NCI-H1436 treated with DMSO at 0.1 percent for 48 hours (cell line): ENCODE measurements at regions not wholly inside any gene's neighbourhood (a gene's known extent, or its start where the extent isn't known, plus 50 kb on each side); places are given as distances from the start of the nearest gene placed in this dataset.
"Not testable (repeated sequence)": the region's sequence is repeated elsewhere in the genome, so short reads cannot be mapped to it uniquely, and the experiment has no call there.

Experiments used
- DNase-seq: peaks from one replicate; lab custom pipeline; 2025; lab: John Stamatoyannopoulos, UW

DNA sequence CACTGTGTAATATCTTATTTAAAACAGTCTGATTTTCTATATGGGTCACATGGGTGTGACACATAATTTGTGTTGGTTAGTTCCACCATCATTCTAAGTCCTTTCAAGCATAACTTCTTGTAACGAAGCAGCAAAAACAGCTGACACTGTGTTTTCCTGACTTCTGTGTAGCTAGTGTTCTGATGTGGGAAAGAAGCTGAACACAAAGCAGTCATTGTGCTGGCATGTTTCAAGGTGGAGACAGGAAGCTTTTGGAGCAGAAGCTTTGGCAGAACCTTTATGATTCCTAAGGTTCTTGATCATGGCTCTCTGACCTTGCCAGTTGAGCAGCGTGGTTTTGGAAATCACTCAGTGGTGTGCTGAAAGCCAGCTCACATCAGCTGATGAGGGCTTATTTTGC lies 351.7 kb upstream of the MDGA2 start:
- no peak for DNase-seq

DNA sequence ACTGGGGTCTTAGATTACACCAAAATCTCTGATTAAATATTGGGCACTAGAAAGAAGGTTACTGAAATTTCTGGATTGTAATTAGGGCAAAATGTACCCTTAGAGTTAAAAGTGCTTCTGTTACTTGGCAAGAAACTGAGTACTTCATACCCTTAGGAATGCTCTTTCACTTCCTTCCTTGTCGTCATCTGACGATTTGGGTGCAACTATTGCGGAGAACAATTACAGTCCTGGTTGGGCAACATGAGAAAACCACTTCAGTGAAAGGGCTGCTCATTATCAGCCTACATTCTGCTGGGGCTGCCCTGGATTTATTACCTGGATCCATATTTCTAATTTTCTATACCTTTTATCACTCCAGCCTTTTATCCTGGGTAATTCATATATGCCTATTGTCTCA lies 348.5 kb upstream of the MDGA2 start:
- DNase-seq: no peak

DNA sequence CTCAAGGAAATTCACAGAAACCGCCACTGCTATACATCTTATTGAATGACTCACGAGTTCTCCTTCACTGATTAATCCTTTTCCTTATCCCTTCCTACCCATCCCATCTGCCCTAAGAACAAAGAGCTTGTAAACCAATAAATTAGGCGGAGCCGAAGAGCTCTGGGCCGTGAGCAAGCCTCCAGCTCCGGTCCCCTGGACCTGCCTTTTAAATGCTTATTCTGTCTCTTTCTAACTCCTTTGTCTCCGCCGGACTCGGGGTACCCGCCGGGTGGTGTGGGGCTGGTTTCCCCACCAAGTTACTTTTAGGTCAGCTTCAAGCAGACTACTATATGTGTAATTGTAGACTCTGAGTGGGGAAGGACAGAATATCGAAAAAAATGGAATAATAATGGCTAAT lies 336.1 kb upstream of the MDGA2 start:
- not testable (repeated sequence) for DNase-seq

DNA sequence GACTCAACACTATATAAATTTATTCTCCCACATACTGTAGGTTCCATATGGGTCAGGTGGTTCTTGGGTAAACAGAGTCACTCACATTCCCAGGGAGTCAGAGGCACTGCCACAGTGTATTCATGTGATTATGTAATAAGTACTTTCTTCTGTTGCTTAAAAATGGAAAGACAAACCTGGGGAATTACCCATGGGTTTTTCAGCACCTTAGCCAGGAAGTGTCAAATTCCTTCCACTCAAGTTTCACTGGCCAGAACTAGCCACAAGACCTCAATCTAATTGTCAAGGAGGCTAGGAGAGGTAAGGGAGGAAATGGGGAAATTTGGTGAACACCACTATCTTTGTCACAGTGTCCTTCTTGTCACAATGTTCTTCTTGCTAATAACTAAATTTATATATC lies 333.2 kb upstream of the MDGA2 start:
- DNase-seq: no peak

DNA sequence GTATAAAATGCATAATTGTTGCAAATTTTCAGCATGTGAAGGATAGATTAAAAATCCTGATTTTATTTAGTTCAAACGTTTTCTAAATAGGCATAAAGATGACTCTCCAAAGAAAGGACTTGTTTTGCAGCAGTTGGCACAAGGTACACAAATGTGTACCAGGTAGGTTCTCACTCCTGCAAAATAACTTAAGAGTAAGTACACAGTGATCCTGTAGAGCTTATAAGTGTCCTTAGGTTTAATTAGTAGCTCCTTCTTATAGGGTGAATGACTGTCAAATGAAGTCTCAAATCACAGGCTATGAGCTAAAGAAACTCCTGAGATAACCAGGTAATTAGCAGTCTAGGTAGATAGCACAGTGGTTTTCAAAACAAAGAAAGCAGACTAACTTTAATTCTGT lies 330.6 kb upstream of the MDGA2 start:
- no peak for DNase-seq

DNA sequence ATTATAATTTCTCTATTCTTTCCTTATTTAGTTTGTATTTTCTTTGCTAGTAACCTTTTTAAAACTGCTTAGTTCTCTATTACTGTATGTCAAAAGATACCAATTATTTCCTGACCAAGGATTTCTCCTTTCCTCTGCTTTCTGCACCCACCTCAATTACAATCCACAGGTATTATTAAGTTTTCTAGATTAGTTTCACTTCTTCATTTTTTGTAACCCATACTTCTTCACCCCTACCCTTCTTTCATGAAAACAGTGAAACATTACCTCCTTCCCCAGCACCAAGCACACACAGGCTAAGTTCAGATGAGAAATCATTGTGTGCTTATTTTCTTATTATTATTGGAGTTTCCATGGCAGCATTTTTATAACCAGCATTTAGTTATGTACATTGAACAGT lies 318.5 kb upstream of the MDGA2 start:
- no peak for DNase-seq

DNA sequence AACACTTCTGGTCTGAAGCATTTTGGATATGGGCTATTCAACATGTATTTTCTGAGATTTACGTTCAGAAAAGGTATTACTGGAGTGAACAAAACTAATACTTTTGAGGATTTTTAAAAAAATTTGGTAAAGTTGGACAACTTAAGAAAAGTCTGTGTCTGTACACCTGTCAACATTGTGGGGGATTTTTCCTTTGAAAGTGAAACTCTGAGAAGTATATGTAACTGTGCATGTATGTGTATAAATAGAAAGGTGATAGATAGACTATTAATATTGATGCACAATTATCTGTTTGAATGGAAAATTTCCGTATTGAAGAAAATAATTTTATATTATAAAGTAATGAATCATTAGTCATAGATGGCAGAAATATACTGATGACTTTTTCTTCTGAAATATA lies 312.8 kb upstream of the MDGA2 start:
- no peak for DNase-seq

DNA sequence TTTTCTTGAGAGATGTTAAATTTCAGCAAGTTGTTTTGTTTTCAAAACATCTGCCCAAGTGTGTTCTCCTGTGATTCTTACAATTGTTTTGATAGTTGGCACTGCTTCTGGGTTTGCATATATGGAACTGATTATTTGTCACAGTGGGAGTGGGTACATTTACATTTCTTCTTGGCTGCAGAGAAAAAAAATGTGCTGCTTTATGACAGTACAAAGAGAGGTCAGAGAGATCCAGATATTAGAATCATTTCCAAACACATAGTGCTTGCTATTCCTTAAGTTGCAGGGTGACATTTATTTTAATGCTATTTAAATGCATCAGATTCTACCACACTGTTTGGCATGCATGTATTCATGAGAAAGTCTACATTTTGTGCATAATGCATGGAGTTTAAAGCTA lies 303.5 kb upstream of the MDGA2 start:
- DNase-seq: no peak

DNA sequence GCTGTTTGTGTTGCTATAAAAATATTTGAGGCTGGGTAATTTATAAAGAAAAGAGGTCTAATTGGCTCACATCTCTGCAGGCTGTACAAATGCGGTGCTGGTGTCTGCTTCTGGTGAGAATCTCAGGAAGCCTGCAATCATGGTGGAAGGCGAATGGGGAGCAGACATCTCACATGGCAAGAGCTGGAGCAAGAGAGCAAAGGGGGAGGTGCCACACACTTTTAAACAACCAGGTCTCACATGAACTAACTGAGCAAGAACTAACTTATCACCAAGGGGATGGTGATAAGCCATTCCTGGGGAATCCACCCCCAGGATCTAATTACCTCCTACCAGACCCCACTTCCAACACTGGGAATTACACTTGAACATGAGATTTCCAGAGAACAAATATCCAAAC lies 300.7 kb upstream of the MDGA2 start:
- no peak for DNase-seq

DNA sequence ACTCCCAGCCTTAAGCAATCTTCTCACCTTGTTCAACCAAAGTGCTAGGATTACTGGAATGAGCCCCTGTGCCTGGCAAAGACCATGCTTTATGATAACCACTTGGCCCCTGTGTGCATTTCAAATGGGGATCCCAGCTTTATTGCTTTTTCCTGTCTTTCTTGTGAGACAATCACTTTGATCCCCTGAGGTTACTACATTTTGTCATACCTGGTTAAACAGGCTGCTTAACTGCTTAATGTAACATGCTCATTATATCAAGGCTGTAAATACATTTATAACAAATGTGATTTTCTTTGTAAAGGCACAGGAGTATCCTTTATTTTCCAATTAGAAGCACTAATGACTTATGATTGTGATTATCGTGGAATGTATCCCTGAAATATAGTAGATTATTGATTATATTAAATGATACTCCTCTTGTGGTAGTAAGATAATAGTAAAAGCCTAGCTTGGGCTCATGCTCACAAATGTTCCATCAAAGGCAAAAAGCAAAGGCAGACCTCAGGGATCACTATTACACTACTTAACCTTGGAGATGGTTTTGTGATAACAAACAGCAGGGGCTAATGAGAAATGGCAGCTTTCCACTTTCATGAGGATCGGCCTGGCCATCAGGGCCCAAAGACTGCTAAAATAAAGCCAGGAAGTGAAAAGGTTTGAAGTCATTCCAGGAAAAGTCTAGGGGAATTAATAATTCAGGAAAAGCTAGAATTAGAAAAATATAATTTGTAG lies 290.8 kb upstream of the MDGA2 start:
- no peak for DNase-seq

DNA sequence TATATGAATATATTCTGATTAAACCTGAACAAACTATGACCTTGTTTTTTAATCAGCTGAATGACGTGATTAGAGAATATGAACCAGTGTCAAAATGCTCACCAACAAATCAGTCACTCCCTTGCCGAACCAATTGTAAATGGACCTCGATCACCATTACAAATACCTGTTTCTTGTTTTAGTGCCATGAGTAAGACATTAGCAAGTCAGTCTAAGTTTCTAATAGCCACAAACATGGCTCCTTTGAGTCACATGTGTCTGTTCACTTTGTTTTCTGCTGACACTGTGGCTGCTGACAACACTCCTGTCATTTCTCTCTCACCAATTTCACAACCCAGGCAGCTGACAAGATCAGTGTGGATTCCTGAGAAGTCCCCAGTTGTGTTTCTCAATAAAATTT lies 286.2 kb upstream of the MDGA2 start:
- no peak for DNase-seq

DNA sequence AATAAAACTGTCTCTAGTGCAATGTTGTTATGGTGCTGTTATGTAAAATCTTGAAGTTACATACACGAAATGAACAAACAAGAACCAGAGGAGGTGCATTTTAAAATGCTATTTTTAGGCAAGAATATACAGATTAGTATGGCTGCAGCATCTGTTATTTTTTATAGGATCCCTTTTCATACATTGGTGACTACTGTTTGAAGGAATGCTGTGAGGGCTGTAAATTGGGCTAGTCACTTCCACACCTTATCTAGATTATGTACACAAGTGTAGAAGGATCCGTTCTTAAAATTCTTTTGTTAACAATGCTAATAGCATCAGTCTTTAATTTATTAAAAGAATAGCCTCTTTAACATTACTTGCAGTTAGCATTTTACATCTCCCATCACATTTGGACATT lies 284.3 kb upstream of the MDGA2 start:
- DNase-seq: no peak

DNA sequence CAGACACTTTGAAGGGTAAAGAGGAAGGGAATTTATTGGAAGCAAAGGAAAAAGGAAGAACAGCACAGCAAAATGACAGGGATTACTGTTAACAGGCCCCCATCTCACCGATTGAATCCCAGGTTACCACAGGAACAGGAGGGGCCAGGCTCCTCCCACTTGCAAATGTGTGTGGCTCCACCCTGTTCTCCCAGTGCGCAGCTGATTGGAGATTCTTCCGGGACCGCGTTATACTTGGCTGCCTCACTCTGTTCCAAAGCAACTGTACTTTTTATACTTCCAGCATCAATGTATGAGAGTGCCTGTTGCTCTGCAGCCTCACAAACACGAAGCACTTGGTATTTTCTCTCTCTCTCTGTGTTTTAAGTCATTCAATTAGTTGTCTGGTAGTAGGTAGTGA lies 273.6 kb upstream of the MDGA2 start:
- DNase-seq: no peak

DNA sequence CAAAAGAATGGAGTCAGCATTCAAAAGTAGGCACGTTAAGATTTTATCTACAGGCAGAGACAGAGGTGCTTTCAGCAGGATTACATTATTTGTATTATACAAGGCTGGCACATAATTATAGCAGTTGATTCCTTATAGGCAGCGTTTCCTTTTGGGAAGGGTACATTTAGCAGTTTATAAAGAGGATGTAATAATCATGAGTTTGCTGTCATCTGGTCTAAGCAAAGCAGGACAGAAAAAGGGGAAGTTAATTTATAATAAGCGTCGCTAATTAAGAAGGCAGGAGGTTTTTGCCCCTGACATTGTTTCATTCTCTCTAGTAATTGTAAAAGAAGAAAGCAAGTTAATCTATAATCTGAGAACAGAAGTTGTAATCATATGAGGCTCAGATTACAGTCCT lies 259.9 kb upstream of the MDGA2 start:
- DNase-seq: no peak

DNA sequence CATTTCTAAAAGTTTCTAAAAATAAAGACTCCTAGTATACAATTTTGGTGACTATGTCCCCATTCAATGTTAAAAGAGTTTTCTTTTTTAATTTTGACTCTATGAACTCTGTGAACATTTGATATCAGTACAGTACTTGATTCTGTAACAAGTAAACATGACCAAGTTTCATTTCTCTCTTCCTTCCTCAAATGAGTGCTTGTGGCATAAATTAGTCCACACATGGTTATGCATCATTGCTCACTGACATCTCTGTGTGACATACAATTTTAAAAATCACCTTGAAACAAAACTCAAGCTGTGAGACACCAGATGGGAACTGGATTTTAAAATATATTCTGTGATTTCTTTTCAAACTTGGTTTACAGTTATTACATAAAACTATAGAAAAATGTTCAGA lies 253.9 kb upstream of the MDGA2 start:
- no peak for DNase-seq

DNA sequence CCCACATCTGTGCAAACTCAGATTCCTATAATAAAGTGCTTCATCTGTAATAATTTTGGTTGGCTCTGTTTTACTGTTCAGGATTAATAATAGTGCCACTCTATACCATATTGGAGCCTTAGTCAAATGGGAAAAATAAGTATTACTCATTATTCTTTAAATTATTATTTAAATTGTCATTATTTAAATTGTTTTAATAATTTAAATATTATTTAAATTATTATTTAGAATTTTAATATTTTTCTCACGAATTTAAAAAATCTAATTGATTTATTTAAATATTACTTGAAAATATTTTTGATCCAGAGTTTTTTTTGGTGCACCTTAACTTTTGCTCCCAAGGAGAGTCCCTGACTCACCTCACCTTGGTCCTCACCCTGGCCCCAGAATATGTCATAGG lies 245.7 kb upstream of the MDGA2 start:
- DNase-seq: no peak

DNA sequence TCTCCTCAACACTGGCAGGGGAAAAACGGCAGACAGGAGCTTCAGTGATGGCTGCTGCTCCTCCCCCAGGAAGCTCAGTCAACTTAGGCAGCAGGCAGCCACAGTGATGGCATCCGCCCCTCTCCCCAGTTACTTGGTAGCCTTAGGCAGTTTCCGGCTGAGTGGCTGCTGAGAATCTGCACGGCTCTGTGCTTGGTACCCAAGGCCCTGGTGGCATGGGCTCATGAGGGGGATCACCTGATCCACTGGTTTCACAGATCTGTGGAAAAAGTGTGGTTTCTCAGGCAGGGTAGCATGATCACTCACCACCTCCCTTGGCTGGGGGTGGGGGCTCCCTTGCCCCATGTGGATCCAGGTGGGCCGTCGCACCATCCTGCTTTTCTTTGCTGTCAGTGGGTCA lies 244.6 kb upstream of the MDGA2 start:
- no peak for DNase-seq

DNA sequence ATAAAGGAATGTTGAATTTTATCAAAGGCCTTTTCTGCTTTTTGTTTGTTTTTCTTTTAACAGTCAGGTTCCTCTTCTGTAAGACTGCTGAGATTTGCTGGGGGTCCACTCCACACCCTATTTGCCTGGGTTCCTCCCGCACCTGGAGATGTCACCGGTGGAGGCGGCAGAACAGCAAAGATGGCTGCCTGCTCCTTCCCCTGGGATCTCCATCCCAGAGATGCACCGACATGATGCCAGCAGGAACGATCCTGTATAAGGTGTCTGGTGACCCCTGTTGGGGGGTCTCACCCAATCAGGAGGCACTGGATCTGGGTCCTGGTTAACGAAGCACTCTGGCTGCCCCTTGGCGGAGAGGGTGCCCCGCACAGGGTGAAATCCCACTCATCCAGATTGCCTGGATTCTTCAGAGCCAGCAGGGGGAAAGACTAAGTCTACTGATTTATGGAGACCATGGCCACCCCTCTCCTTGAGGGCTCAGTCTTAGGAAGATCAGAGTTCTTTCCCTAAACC lies 244.0 kb upstream of the MDGA2 start:
- DNase-seq: no peak

DNA sequence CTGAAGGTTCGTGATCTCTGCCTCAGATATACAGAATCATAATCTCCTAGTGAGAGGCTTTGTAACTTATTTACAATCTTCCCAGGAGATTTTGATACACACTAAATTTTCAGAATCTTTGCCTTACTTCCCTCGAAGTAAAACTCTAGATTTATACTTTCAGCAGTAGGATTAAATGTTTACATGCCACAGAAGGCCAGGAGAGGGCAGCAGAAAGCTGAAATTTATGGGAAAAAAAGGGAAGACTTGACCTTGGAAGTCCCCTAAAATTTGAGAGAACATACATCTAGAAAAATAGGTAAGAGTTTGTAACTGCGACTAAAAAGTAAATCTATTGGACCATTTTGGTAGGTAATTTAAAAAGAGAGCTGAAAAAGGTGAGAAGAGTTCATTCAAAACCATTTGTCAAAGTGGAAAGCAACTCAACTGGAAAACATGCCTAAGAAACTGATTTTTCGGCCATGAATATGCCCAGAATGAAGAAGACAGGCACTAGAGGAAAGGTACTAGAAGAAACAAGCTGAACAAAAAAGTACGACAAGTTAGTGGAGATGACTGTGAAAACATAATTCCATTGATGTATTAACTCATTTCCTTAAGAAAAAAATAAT lies 242.0 kb upstream of the MDGA2 start:
- DNase-seq: no peak

DNA sequence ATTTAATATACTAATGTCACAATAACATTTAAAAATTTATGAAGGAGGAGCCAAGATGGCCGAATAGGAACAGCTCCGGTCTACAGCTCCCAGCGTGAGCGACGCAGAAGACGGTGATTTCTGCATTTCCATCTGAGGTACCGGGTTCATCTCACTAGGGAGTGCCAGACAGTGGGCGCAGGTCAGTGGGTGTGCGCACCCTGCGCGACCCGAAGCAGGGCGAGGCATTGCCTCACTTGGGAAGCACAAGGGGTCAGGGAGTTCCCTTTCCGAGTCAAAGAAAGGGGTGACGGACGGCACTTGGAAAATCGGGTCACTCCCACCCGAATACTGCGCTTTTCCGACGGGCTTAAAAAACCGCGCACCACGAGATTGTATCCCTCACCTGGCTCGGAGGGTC lies 225.7 kb upstream of the MDGA2 start:
- not testable (repeated sequence) for DNase-seq

DNA sequence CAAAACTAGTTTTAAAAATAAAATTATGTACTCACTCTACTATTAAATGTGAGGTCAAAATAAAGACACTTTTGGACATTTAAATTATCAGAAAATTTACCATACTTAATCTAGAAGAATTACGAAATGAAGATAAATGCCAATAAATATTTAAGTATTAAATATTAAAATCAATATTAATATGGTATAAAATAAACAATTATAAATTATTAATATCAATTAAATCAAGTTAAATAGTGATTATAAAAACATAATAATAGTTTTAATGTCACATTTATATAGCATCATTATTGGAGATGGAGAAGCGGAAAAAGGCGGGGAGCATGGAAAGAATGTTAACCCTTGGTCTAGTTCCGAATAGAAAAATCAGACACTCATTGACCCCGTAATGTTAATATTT lies 224.3 kb upstream of the MDGA2 start:
- no peak for DNase-seq

DNA sequence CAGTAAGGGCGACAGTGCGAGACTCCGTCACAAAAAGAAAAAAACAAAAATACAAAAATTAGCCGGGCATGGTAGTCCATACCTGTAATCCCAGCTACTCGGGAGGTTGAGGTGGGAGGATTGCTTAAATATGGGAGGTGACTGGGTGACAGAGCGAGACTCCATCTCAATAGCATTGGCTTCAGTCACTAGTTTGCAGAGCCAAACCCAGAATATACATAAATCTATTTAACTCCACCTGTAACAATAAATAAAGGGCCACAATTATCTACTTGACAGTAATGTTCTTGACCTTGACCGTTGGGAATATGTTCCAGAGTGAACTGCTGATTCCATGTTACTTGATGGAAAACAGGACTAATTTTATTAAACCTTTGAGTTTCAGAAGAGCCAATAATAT lies 198.9 kb upstream of the MDGA2 start:
- DNase-seq: no peak

DNA sequence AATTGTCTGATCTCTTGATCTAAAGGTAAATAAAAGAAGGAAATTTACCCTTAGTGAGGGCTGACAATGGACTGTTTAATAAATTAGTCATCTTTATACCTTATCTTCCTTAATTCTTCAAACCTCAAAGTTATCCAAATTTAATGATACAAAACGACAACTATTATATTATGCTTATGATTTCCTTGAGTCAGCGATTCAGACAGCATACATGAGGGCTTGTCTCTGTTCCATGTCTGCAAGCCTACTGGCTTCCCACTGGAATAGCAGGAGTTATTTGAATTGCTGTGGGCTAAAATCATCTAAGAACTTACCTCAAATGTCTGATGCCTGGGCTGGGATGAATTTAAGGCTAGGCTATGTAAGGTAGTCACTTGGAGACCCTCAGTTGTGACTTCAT lies 197.2 kb upstream of the MDGA2 start:
- DNase-seq: no peak

DNA sequence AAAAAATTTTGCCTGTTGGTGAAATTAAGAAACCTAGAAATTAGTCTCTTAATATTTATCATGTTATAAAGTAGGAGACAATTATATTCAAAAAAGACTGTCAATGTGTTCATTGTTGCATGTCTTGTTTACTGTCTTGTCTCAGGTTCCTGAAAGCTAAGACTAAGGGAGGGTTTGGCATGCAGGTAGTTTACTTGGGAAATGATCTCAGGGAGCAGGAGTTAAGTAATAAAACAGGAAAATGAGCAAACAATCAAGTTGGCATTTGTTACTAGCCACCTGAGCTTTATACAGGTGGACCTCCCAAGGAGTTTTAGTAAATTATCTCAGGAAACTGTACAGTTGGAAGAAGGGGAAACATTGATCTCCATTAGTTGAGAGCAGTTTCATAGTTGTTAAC lies 188.0 kb upstream of the MDGA2 start:
- no peak for DNase-seq
